ENCODE measurements at regions not wholly inside any gene's neighbourhood (a gene's known extent, or its start where the extent isn't known, plus 50 kb on each side); places are given as distances from the start of the nearest gene placed in this dataset.
"Not testable (repeated sequence)": the region's sequence is repeated elsewhere in the genome, so short reads cannot be mapped to it uniquely, and the experiment has no call there.

DNA sequence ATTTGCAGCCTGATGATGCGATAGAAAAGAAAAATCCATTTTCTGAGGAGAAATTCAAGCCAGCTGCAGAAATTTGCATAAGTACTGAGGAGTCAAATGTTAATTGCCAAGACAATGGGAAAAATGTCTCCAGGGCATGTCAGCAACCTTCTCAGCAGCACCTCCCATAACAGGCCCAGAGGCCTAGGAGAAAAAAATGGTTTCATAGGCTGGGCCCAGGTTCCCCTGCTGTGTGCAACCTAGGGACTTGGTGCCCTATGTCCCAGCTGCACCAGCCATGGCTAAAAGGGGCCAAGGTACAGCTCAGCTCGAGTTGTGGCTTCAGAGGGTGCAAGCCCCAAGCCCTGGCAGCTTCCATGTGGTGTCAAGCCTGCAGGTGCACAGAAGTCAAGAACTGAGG is 144.8 kb upstream of the PRKD1 start:
- not testable (repeated sequence) for DNase-seq

DNA sequence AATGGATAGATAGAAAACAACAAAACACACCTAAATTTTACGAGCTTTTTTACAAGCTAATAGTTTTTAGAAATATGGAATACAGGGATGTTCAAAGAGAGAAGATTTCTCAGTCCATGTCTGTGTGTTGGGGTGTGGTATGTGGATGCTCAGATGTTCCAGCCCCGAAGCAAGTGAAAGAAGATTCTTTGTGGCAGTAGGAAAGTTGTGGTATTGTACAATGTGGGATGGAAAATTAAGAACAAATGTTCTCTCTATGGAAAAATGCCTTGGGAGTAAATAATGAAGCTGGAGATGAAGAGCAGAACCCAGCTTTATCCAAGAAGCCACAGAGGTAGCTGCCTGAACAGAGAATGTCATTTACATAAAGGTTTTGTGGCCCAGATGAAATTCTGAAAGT is 150.3 kb upstream of the PRKD1 start:
- DNase-seq, result no peak

DNA sequence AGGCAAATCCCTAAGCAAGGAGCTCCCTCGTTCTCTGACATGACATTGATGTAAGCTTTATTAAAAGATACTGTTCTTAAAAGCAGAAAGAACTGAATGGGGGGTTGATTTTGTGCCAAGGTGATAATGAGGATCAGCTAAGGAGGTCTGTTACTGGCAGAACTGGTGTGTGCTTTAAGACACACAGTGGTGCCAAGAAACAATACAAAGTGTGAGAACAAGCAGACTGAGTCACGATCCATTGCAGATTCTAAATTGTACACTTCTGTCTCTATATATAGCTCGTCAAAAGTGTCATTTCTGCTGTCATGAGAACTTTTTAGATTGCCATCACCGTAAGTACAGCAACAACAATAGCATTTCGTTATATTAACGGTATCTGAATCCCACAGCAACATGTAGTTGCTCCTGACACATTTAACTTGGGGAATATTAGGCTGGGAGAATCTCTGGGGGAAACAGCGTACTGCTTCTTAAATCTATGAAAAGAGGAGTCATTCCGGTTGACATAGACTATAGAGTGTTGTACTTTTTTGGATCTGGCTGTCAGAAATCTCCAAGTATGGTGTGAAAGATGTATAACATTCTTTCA is 151.3 kb upstream of the PRKD1 start:
- DNase-seq, result no peak

DNA sequence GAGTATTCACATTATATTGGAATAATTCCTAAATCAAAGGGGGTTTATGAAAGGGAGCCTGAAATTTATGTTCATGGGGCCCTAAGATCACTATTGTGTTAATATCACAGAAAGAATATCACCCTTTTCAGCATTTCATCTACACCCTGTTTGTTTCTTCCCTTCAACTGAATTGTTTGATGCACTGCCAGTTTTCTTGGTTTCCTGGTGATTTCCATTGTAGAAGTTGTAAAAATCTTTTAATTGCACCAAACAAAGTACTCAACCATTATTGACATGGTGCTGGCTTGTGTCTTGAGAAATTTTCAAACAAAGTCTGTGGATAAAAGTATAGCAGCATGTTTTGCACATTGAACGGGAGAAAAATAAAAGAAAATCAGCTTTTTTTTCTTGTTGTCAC is 154.8 kb upstream of the PRKD1 start:
- no peak for DNase-seq

DNA sequence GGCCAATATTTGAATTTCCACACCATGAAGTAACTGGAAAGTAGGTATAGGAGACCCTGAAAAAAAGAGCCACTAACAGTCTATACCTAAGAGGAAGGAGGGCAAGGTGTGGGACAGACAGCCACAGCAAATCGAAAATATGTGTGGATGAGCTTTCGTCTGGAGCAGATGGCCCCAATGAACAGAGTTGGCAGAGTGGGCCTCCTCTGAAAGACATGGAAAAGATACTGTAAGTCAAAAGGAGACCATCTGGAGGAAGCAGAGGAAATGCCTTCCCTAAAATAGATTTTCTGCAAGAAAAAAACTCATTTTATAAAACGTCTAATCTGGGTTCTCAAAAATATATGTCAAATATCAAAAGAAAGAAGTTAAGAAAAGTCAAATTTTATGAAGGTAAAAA is 157.2 kb upstream of the PRKD1 start:
- no peak for DNase-seq

DNA sequence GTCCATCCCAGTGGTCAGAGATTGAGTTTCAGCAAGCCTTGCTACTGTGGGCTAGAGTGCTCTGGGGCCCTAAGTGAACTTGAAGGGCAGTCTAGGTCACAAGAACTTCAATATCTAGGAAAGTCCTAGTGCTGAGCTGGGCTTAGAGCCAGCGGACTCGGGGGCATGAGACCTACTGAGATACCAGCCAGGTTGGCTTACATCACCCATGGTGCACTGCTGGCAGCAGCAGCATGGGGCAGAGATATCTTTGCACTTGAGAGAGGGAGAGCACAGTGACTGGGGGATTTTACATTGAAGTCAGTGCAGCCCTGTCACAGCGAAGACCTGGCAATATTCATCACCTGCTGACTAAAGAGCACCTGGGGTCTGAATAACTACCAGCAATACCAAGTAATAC is 158.3 kb upstream of the PRKD1 start:
- no peak for DNase-seq

DNA sequence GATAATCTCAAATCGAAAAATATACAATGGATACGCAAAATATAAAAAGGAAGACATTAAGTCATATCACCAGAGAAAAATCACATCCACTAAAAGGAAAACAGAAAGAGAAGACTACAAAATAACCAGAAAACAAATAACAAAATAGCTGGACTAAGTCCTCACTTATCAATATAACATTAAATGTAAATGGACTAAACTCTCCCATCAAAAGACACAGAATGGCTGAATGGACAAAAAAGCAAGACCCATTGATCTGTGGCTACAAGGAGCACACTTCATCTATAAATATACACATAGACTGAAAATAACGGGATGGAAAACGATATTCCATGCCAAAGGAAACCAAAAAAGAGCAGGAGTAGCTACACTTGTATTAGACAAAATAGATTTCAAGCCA is 161.0 kb upstream of the PRKD1 start:
- DNase-seq, result no peak

DNA sequence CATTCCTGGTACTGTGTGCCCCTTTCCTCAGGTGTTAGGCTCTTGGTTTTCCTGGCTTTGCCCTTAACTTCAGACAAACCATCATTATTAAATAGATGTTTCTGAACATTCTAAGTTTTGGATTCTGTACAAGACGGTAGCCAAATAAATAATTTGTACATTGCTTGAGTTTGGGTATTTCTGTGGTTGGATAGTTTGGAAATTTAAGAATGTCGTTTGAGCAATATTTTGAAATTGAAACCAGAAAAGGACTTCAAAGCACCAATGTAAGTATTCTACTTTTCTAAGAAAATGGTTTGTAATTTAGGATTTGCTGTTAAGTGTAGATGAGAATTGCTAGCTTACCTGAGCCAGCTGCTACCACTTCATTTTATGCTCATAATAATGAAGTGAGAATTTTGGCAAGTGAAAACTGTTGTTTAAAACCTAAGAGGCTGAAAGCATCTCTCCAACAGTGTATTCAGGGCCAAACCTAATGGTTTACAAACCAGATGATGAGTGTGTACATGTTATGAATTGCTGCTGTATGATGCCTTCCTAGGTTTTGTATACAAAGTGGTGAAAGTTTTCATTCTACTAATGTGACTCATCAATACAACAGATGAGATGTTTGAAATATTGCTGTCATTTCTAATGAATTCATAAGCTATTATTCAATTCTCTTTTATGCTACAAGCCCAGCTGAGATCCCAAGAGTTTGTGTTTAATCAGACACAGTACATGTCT is 181.5 kb upstream of the PRKD1 start:
- no peak for DNase-seq

DNA sequence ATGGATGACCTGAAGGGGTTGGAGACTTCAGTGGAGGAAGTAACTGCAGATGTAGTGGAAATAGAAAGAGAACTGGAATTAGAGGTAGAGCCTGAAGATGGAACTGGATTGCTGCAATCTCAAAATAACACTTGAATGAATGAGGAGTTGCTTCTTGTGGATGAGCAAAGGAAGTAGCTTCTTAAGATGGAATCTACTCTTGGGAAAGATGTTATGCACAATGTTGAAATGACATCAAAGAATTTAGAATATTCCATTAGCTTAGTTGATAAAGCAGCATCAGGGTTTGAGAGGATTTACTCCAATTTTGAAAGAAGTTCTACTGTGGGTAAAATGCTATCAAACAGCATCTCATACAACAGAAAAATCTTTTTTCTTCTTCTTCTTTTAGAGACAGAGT is 186.4 kb upstream of the PRKD1 start:
- DNase-seq, result no peak

DNA sequence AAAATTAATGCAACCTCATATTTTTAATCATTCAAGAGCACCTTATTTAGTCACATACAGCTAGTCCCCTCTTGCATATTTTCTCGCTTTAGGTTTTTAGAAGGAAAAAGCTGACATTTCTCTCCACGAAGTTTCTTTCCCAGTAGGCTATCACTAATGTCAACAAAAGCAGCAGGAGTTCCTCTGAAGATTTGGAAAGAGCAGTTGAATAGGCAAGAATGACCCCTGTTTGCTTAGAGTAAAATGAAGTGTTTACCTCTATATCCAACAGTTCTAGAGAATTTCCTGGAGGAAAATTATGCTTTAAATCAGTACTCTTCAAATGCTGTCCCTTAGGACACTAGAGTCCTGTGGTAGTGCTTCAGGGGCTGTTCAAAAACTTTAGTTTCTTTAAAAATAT is 188.1 kb upstream of the PRKD1 start:
- DNase-seq, result no peak

DNA sequence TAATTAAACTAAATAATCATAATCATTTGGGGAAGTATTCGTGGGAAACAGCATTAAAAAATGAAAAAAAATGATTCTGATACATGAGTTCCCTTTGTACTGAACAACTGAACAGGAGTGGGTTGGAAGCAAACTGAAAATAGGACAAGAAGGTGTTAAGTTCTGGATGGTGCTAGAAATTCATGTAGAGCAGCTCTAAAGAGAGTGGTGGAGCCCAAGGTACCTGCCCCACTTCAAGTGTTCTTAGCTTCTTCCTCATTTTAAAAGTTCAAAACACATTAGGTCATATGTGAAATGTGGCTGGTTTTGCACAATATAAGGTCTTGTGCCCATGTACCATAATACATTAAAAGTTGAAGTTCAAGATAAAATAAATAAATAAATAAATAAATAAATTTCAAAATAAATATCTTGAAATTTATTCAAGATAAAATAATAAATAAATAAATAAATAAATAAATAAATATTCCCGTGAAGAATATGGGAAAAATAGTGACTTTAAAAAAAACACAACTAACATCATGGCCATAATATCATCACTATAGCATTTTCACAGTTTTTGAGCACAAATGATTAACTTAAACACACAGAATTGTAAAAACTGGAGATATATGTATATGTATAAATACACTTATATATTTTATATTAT is 191.5 kb upstream of the PRKD1 start:
- DNase-seq, result no peak

DNA sequence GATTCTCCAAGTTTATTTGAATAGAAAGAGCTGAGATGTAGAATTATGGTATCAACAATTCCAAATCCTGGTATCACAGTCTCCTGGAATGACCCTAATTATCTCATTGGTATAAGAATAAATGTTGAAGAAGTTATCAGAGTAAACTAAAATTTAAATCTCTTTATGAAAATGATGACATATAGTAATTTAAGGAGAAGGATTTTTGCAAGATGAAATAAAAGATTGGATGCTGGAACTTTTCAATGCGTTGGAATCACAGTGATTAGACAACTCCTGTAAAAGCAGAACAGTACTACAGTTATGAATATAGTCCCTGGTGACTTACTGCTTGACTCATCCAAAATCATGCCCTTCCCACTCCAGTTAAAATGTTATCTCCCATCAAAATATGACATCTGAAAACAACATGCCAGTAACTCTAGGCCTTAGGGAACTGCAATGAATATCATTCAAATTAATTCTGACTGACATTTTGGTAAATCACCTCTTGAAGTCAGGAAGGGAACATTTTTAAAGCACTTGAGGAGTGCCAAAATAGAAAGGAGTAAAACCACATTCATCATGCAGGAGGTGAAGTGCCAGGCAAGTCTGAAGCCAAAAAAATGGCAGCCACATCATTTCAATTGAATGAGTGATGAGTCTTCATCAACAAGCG is 197.8 kb upstream of the PRKD1 start:
- DNase-seq, result no peak

DNA sequence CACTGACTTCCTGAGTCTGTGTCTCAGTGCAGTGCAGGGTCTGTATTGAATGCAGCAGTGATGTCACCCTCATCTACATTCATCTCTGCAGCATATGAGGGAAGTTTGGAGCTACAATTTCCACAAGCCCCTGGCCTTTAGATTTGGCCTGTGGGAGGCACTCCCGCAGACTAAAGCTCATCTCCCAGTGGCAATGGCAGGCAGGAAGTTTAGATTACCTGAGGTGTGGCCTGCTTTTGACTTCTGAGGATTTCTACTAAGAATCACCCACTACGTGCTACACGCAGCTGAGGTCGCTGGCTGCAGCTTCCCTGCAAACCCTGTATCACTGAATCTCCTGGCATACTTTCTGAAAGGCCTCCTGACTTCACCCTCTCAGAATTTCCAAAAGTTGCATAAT is 202.2 kb upstream of the PRKD1 start:
- DNase-seq, result no peak

DNA sequence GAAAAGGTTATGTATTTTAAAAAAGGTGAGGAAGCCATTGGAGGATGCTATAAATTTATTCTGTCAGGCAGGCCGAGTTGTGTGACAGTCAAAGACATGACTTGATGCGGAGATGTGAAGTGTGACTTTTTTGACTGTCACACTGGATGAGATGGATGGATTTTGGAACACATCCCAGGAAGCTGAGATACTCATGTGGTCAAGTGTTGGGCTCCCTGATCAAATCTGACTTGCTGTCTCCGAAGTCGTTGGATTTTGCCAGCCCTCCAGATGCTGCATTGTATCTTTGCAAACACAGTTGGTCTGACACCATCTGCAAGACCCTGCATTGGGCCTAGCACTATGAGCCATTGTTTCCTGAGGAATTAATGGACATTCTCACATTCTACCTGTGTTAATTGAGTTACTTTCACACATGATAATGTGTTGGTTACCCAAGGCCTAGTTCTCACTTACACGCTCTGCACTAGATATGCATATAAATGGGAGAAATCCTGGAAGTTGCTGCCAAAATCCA is 204.0 kb upstream of the PRKD1 start:
- no peak for DNase-seq

DNA sequence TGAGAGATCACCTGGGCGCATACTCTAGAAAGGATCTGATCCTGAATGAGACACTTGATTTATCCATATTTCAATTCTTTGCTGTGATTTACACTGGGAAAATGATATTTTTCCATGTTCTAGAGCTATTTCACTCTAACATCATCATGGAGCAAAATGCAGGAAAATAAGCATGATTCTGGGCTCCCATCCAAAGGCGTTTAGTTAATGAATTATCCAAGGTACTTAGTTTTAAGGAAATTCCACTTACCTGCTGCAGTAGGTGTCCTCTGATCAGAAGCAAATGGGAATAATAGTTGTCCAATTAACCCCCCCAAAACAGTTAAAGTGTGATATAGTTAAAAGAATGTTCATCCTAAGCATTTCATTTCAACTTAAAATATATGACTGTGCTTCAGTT is 204.5 kb upstream of the PRKD1 start:
- DNase-seq, result no peak

DNA sequence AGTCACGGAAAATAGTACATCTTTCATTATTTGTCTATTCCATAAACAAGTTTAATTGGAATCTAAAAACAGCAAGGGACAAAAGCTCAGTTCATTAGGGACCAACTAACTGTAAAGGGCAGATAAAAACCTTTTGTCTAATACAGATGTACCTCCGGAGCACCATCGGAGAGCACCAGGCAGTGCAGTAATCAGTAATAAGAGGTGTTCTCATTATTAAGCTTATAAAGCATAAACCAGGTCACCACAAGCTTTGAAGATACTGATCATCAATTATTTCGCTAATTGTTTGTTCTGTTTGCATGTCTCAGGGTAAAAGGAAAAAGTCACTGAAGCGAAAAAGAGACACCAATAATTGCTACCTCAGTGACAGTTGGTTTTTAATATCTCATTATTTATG is 207.3 kb upstream of the PRKD1 start:
- no peak for DNase-seq

DNA sequence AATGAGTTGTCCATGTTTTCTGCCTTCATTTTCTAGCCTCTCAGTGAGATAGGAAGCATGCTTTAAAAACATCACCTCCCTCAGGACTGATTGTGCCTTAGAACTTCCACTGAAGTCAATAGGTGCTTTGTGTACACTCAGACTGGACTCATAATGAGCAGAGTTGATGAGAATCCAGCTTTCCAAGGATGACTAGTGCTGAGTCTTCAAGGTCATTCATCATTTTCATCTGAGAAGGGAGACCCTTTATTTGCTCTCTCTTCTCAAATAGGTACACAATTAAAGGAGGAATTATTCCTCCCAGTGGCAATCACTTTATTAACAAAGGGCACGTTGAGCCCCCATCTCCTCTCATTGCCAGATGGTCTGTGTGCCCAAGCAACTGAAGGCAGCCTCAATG is 210.9 kb upstream of the PRKD1 start:
- DNase-seq, result no peak

DNA sequence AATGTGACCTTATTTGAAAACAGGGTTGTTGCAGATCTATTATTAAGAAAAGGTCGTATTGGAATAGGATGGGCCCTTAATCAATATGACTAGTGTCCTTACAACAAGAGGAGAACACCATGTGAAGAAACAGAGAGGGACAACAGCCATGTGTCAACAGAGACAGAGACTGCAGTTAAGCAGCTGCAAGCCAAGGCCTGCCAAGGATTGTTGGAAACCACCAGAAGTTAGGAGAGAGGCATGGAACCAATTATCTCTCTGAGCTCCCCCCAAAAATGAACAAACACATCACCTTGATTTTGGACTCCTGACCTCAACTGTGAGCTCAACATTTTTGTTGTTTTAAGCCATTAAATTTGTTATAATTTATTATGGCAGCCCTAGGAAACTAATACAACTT is 214.6 kb upstream of the PRKD1 start:
- DNase-seq, result no peak

DNA sequence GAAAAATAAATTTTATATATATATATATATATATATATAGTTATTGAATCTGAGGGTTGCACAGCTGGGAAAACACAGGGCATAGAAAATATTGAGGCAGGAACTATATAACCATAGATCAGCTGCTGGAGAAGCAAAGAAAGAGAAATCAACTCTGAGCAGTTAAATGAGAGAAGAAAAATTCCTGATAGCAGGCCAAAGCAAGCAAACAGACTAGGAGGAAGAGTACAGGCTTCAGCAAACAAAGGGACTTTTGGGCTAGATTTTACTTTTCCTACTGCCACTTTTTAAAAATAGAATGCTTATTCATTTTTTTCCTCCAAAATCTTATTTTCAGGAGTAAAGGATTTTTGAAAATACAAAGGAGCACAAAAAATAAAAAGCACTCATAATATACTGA is 216.0 kb upstream of the PRKD1 start:
- no peak for DNase-seq

DNA sequence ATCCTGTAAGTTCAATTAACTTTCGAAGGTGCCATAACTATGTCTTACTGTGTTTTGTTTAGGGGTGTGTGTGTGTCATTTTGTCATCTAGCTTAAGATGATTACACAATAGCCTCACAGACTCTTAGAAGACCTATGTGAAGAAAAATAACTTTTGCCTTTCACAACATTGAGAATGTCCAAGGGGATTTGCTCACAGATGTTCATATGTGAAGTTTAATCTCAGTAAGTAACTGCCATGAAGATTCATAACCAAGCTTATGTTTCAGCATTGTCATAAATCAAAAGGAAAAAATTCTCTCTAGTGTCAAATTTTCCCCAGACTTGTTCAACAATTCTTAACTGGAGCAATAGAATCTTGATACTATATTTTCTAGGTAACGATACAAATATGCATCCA is 226.1 kb upstream of the PRKD1 start:
- DNase-seq, result no peak

DNA sequence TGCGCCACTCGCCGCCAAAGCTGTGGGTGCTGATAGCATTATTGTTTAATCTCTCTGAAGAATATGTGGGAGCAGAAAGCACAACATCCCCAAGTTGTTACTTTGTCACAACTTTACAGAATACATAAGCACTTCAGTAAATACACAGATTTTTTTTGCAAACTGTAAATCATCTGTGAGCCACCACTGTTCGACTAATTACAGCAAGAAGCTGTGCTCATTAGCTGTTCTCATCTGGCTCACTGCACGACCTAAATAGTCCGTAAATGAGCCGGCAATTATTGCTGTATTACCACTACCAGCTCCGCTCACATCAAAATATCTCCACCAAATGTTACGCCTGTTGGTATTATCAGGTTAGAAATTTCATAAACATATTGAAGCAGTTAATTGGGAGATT is 228.9 kb upstream of the PRKD1 start:
- DNase-seq, result no peak

DNA sequence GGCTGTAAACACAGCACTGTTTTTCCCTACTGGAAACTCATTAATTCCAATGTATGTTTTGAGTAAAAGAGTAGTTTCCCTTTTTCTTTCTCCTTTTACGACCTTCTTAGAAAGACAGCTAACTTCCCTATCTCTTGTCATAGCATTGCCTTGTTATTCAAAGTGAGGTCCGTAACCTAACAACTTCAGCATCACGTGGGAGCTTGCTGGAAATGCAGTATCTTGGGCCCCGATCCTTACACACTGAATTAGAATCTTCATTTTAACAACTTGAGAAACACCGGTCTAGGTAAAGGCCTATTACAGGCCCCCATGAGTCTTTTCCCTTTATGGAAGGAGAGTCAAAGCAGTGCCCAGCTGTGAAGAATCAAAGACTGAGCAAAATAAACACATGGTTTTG is 230.7 kb upstream of the PRKD1 start:
- no peak for DNase-seq

DNA sequence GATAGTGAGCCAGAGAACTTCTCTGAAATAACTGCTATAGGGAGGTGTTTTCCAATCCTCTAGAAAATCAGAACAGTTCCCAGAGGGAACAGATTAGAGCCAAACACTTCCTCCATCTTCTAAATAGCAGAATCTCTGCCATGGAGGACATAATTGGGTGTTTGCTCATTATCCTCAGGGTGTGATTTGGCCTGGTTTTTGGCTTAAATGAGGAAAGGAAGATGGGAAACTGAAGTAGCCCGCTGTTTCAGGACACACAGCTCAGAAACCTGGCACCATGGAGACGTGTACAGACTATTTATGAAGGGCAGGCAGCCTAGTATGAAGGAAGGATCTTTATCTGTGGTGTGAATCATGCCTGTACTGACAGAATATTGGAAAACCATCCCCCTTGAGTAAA is 231.7 kb upstream of the PRKD1 start:
- no peak for DNase-seq

DNA sequence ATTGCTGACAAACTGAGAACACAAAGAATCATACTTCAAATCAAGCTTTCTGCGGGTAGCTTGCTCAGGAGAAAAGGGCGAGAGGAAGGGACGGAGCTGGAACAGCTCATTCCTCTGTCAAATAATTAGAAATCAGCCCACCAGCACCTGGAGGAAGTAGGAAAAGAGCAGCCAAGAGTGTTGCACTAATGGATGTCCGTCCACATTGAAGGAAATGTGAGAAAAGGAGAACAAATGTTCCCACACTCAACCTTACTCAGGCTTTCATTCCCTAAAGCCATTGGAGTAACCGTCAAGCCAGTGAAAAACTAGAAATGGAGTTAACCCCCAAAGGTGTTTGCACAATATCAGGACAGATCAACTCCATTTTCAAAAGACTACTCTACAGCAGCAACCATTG is 233.0 kb upstream of the PRKD1 start:
- DNase-seq, result no peak

Data from activated naive CD4-positive, alpha-beta T cell treated with anti-CD3 and anti-CD28 coated beads, Interleukin-2, amount 50 U/mL, for 16 hours (primary cell).